Anterior cingulate cortex (tissue), 58 donors: ENCODE measurements at regions not wholly inside any gene's neighbourhood (a gene's known extent, or its start where the extent isn't known, plus 50 kb on each side); places are given as distances from the start of the nearest gene placed in this dataset.
"Not testable (repeated sequence)": the region's sequence is repeated elsewhere in the genome, so short reads cannot be mapped to it uniquely, and the experiment has no call there.

Source experiments
- DNase-seq, 58 donors: peaks; one replicate each; lab custom pipeline; 2025; lab: John Stamatoyannopoulos, UW

- not testable (repeated sequence) for DNase-seq
These were observed 357.3 kb downstream of the ZNF37A start for GRCh38 chr10:38451306-38451967.
